HCT116 (cell line): ENCODE measurements at regions not wholly inside any gene's neighbourhood (a gene's known extent, or its start where the extent isn't known, plus 50 kb on each side); places are given as distances from the start of the nearest gene placed in this dataset.

Source experiments
- ATAC-seq: fragments of 200-7000 bp; cut with Tn5 transposase; 2 replicates; pipeline ENCODE4 v1.9.1; 2020; ENCODE audit warnings: mild to moderate bottlenecking, moderate library complexity
- BruUV-seq: library from RNA; stranded (reverse); fragments of 400-500 nt; replicated peaks from 2 replicates; lab custom pipeline; 2021; lab: Mats Ljungman, UMichigan
- CTCF ChIA-PET: fragments of 300-600 bp; sonication (Branson Sonifier 250); formaldehyde crosslinking; loops from one replicate; lab custom pipeline; 2021; ENCODE audit warnings: antibody characterized with exemption; lab: Charles Lee
- POLR2A ChIA-PET: fragments of 300-600, 350-600 bp; sonication (Branson Sonifier 250); formaldehyde crosslinking; loops from one replicate; lab custom pipeline; 2021; ENCODE audit warnings: antibody characterized with exemption; lab: Charles Lee
- RAD21 ChIA-PET, 2 experiments: fragments of 300-600 bp; sonication (Branson Sonifier 250); formaldehyde crosslinking; loops; one replicate each; lab custom pipeline; 2023; ENCODE audit warnings: low total read pairs in 2 of 2; ENCODE audit not compliant: uncharacterized antibody in 2 of 2, unreplicated experiment in 2 of 2, low non-redundant PET in 1 of 2; lab: Charles Lee
- DNase-seq: peaks from one replicate; pipeline ENCODE4 v3.0.0-alpha.2; 2010; ENCODE audit warnings: low read depth, low spot score
- H2AFZ ChIP-seq: fragments of 200-600 bp; shearing (Covaris generic), sonication (generic); 2 replicates; pipeline ENCODE4 v1.6.1; 2017; ENCODE audit warnings: low read depth, mixed run types, mixed read lengths, antibody characterized with exemption, low read length; ENCODE audit not compliant: poor library complexity, severe bottlenecking
- H3K27ac ChIP-seq: 2 replicates; pipeline ENCODE4 v1.5.1; 2012; ENCODE audit warnings: low read depth, low read length
- H3K27me3 ChIP-seq: fragments of 200-600 bp; sonication (generic); 2 replicates; pipeline ENCODE4 v1.6.1; 2016; ENCODE audit warnings: mixed run types, low read length, mixed read lengths; ENCODE audit not compliant: insufficient read depth
- H3K36me3 ChIP-seq, 2 experiments: fragments of 200-500 bp in 1 of 2; fragments of 200-600 bp in 1 of 2; sonication (Bioruptor generic) in 1 of 2; sonication (generic) in 1 of 2; 2 replicates each; pipeline versions ENCODE4 v1.5.1 to v1.6.1; 2014 to 2016; ENCODE audit warnings: low read length in 2 of 2, inconsistent platforms in 1 of 2, mixed read lengths in 1 of 2, mixed run types in 1 of 2; ENCODE audit not compliant: insufficient read depth in 2 of 2, control insufficient read depth in 1 of 2
- H3K4me1 ChIP-seq, 2 experiments: fragments of 200-600 bp in 1 of 2; sonication (generic) in 1 of 2; 2 replicates each; pipeline versions ENCODE4 v1.5.1 to v1.6.1; 2012 to 2017; ENCODE audit warnings: low read length in 2 of 2, inconsistent platforms in 1 of 2, mild to moderate bottlenecking in 1 of 2, mixed read lengths in 1 of 2, mixed run types in 1 of 2, moderate library complexity in 1 of 2; ENCODE audit not compliant: insufficient read depth in 2 of 2, control insufficient read depth in 1 of 2
- H3K4me2 ChIP-seq: fragments of 200-600 bp; sonication (generic); 2 replicates; pipeline ENCODE4 v1.6.1; 2017; ENCODE audit warnings: mixed run types, low read length, mixed read lengths
- H3K4me3 ChIP-seq, 2 experiments: fragments of 200-600 bp in 1 of 2; sonication (generic) in 1 of 2; replicated peaks in 1 of 2; 2 replicates each; pipeline ENCODE4 v1.5.1; 2011 to 2016; ENCODE audit warnings: low read length in 2 of 2, control low read depth in 1 of 2, low read depth in 1 of 2, mild to moderate bottlenecking in 1 of 2, mixed read lengths in 1 of 2, mixed run types in 1 of 2
- H3K79me2 ChIP-seq: fragments of 200-600 bp; sonication (generic); 2 replicates; pipeline ENCODE4 v1.6.1; 2017; ENCODE audit warnings: mild to moderate bottlenecking, mixed run types, low read length, moderate library complexity, mixed read lengths; ENCODE audit not compliant: insufficient read depth
- H3K9ac ChIP-seq: fragments of 200-600 bp; sonication (generic); 2 replicates; pipeline ENCODE4 v1.6.1; 2016; ENCODE audit warnings: low read length, mixed read lengths
- H3K9me2 ChIP-seq: fragments of 200-600 bp; sonication (generic), shearing (Covaris generic); 2 replicates; pipeline ENCODE4 v1.6.1; 2017; ENCODE audit warnings: mixed run types, mild to moderate bottlenecking, moderate library complexity; ENCODE audit not compliant: insufficient read depth
- H3K9me3 ChIP-seq, 2 experiments: fragments of 200-500 bp in 1 of 2; fragments of 200-600 bp in 1 of 2; sonication (Bioruptor generic) in 1 of 2; sonication (generic) in 1 of 2; 2 replicates each; pipeline ENCODE4 v1.6.1; 2014 to 2017; ENCODE audit warnings: low read length in 2 of 2, mixed read lengths in 2 of 2, inconsistent platforms in 1 of 2, low read depth in 1 of 2, mild to moderate bottlenecking in 1 of 2, mixed run types in 1 of 2, moderate library complexity in 1 of 2; ENCODE audit not compliant: control insufficient read depth in 1 of 2, insufficient read depth in 1 of 2
- H4K20me1 ChIP-seq: fragments of 200-600 bp; sonication (generic), shearing (Covaris generic); 2 replicates; pipeline ENCODE4 v1.6.1; 2017; ENCODE audit warnings: mixed run types, mild to moderate bottlenecking, moderate library complexity; ENCODE audit not compliant: insufficient read depth
- CTCF ChIP-seq, 3 experiments: fragments of 200-600 bp in 1 of 3; sonication (generic) in 1 of 3; IDR thresholded peaks in 2 of 3; conservative IDR thresholded peaks in 1 of 3; 2 replicates each; pipeline ENCODE4 v1.5.1; 2012 to 2017; ENCODE audit warnings: low read depth in 2 of 3, low read length in 2 of 3, antibody characterized with exemption in 1 of 3, borderline replicate concordance in 1 of 3, control low read depth in 1 of 3, mild to moderate bottlenecking in 1 of 3, mixed read lengths in 1 of 3, mixed run types in 1 of 3, moderate library complexity in 1 of 3; ENCODE audit not compliant: insufficient read depth in 1 of 3
- ELF1 ChIP-seq: IDR thresholded peaks from 2 replicates; pipeline ENCODE4 v1.6.1; 2012; ENCODE audit warnings: low read depth, borderline replicate concordance
- EZH2 ChIP-seq: fragments of 200-600 bp; sonication (generic); IDR thresholded peaks from 2 replicates; pipeline ENCODE4 v1.6.1; 2017; ENCODE audit warnings: antibody characterized with exemption, mixed run types
- EZH2phosphoT487 ChIP-seq: fragments of 200-600 bp; IDR thresholded peaks from 2 replicates; pipeline ENCODE4 v1.6.1; 2018; ENCODE audit warnings: antibody characterized with exemption, borderline replicate concordance
- FOSL1 ChIP-seq: IDR thresholded peaks from 2 replicates; pipeline ENCODE4 v1.6.1; 2012; ENCODE audit warnings: low read depth
- JUND ChIP-seq: IDR thresholded peaks from 2 replicates; pipeline ENCODE4 v1.6.1; 2012
- POLR2A ChIP-seq: IDR thresholded peaks from 2 replicates; pipeline ENCODE4 v1.7.0; 2011; ENCODE audit warnings: borderline replicate concordance; ENCODE audit not compliant: insufficient read depth, insufficient read length; ENCODE audit errors: extremely low read depth
- POLR2AphosphoS5 ChIP-seq: IDR thresholded peaks from 2 replicates; pipeline ENCODE4 v1.6.1; 2011; ENCODE audit warnings: mild to moderate bottlenecking, low read depth, low read length, moderate library complexity
- RAD21 ChIP-seq: IDR thresholded peaks from 2 replicates; pipeline ENCODE4 v1.6.1; 2012; ENCODE audit warnings: low read depth, mild to moderate bottlenecking
- intact Hi-C: fragments of 100-400 bp; cut with micrococcal nuclease; formaldehyde crosslinking; loops from 2 replicates; pipeline ENCODE4 v1.10.0; 2022
- TF ChIP-seq, protein P1 (sequence below): IDR thresholded peaks from 2 replicates; pipeline ENCODE4 v1.6.1; 2012; ENCODE audit warnings: low read depth
- TF ChIP-seq, protein P2 (sequence below): IDR thresholded peaks from 2 replicates; pipeline ENCODE4 v1.6.1; 2012

GRCh38 chr1:73759011-73759410 lies 439.0 kb downstream of the LRRIQ3 start:
- H2AFZ ChIP-seq = no peak overlapping the region
- H3K79me2 ChIP-seq = no peaks in the 10 kb centered on the region
- no peaks in the 10 kb centered on the region for H3K9me2 ChIP-seq
- H3K4me2 ChIP-seq = no peak overlapping the region
- H3K27me3 ChIP-seq = no peaks in the 10 kb centered on the region
- H3K4me1 ChIP-seq = no peaks in the 10 kb centered on the region
- no TSS peak for BruUV-seq
- H3K36me3 ChIP-seq = no peaks in the 10 kb centered on the region
- no peak overlapping the region for H3K4me3 ChIP-seq
- intact Hi-C loops = no loop called here
- no peak overlapping the region for H3K27ac ChIP-seq
- no peak overlapping the region for H3K9ac ChIP-seq
- DNase-seq (no peak), ATAC-seq (no peak)
- ChIA-PET RAD21 (no interaction called here), POLR2A (no interaction called here), CTCF (no interaction called here)
- H4K20me1 ChIP-seq = no peaks in the 10 kb centered on the region
- peaks cover 3% of the 10 kb centered on the region in 2 experiments; a peak in 2 of 4 replicates for H3K9me3 ChIP-seq
- TF ChIP-seq POLR2AphosphoS5 (no peak), RAD21 (no peak)
- TF ChIP-seq, protein P1, sequence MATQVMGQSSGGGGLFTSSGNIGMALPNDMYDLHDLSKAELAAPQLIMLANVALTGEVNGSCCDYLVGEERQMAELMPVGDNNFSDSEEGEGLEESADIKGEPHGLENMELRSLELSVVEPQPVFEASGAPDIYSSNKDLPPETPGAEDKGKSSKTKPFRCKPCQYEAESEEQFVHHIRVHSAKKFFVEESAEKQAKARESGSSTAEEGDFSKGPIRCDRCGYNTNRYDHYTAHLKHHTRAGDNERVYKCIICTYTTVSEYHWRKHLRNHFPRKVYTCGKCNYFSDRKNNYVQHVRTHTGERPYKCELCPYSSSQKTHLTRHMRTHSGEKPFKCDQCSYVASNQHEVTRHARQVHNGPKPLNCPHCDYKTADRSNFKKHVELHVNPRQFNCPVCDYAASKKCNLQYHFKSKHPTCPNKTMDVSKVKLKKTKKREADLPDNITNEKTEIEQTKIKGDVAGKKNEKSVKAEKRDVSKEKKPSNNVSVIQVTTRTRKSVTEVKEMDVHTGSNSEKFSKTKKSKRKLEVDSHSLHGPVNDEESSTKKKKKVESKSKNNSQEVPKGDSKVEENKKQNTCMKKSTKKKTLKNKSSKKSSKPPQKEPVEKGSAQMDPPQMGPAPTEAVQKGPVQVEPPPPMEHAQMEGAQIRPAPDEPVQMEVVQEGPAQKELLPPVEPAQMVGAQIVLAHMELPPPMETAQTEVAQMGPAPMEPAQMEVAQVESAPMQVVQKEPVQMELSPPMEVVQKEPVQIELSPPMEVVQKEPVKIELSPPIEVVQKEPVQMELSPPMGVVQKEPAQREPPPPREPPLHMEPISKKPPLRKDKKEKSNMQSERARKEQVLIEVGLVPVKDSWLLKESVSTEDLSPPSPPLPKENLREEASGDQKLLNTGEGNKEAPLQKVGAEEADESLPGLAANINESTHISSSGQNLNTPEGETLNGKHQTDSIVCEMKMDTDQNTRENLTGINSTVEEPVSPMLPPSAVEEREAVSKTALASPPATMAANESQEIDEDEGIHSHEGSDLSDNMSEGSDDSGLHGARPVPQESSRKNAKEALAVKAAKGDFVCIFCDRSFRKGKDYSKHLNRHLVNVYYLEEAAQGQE = no peak

DNA sequence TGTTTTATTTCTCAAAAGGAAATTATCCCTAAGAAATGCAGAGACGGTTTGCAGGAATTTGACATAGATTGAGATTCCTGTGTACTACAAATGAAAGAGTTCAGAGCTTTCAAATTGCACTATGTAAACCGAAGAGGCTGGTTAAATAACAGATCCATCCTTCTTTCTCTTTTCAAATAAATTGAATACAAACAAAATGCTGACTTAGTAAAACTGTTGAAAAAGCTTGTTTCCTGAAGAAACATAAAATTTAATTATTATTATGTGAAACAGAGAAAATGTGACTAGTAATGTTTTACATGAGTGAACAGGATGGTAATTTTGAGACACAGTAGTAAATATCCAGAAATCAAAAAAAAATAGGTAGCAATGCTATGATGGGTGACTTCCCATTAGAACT lies 441.2 kb downstream of the LRRIQ3 start:
- Histone ChIP-seq H3K4me2 (no peak overlapping the region), H3K27ac (no peak overlapping the region), H3K9me3 (peaks cover 7 to 11% of the 10 kb centered on the region in 2 experiments; a peak in 2 of 4 replicates), H3K36me3 (no peaks in the 10 kb centered on the region)
- intact Hi-C loops = no loop called here
- CTCF ChIA-PET = no interaction called here
- TF ChIP-seq, protein P2, sequence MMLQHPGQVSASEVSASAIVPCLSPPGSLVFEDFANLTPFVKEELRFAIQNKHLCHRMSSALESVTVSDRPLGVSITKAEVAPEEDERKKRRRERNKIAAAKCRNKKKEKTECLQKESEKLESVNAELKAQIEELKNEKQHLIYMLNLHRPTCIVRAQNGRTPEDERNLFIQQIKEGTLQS = no peak
- no peak for TF ChIP-seq CTCF (IDR thresholded peaks at IDR 0.05 in 2 of 3, conservative IDR thresholded peaks at IDR 0.05 in 1 of 3; ENCODE audit: borderline replicate concordance in 1 of 3, insufficient read depth in 1 of 3, low read depth in 2 of 3, low read length in 2 of 3)
- TF ChIP-seq POLR2AphosphoS5 = no peak
- TF ChIP-seq EZH2phosphoT487 = no peak
- no peak for TF ChIP-seq EZH2
- TF ChIP-seq FOSL1 = no peak
- no peak for TF ChIP-seq JUND
- no peak for TF ChIP-seq ELF1
- TF ChIP-seq POLR2A = no peak
- TF ChIP-seq, protein P1 = no peak
- TF ChIP-seq, all 23 proteins: peak for 0
- Histone ChIP-seq H4K20me1 (no peaks in the 10 kb centered on the region), H3K9me2 (no peaks in the 10 kb centered on the region), H3K4me1 (no peaks in the 10 kb centered on the region), H3K9ac (no peak overlapping the region), H3K4me3 (no peak overlapping the region), H3K79me2 (no peaks in the 10 kb centered on the region), H2AFZ (no peak overlapping the region), H3K27me3 (no peaks in the 10 kb centered on the region)
- no peak for ATAC-seq
- no peak for DNase-seq
- no TSS peak for BruUV-seq
- POLR2A ChIA-PET = no interaction called here
- RAD21 ChIA-PET = no interaction called here
